ENCODE measurements at regions not wholly inside any gene's neighbourhood (a gene's known extent, or its start where the extent isn't known, plus 50 kb on each side); places are given as distances from the start of the nearest gene placed in this dataset.

DNA sequence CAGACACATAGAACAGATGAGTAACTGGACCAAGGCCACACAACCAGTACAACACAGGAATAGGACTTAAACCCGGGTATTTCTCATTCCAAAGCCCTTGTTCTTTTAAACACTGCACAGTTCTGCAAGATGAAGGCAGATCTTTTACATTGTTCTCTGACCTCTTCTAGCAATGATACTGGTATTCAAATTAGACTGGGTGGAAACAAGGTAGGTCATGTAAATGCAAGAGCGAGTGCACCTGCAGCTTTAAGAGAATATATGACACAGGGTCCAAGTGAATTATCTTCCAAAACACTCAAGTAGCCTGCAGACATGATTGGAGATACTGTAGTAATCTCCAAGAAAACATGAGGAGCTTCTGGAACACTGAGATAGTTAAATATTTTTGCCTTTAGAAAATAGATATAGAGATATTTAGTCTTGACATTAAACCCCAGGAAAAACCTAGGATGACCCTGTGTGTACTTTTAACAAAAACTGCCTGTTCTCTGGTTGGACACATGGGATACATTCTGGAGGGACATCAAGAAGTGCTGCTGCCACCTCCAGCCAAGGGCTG, 130.6 kb upstream of the EPB41L4A start:
- Mint-ChIP-seq H3K36me3 (ENCODE audit: low read depth) (no peaks in the 10 kb centered on the region), H3K9me3 (no peaks in the 10 kb centered on the region), H3K4me3 (no peak overlapping the region), H3K27me3 (ENCODE audit: low read depth) (peaks cover 2% of the 10 kb centered on the region), H3K27ac (ENCODE audit: unreplicated experiment) (no peak overlapping the region), H3K4me1 (peaks cover 3% of the 10 kb centered on the region)
- TF ChIP-seq, protein P1, sequence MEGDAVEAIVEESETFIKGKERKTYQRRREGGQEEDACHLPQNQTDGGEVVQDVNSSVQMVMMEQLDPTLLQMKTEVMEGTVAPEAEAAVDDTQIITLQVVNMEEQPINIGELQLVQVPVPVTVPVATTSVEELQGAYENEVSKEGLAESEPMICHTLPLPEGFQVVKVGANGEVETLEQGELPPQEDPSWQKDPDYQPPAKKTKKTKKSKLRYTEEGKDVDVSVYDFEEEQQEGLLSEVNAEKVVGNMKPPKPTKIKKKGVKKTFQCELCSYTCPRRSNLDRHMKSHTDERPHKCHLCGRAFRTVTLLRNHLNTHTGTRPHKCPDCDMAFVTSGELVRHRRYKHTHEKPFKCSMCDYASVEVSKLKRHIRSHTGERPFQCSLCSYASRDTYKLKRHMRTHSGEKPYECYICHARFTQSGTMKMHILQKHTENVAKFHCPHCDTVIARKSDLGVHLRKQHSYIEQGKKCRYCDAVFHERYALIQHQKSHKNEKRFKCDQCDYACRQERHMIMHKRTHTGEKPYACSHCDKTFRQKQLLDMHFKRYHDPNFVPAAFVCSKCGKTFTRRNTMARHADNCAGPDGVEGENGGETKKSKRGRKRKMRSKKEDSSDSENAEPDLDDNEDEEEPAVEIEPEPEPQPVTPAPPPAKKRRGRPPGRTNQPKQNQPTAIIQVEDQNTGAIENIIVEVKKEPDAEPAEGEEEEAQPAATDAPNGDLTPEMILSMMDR (conservative IDR thresholded peaks at IDR 0.05): no peak
- no peak for DNase-seq (ENCODE audit: low read depth, low spot score)

DNA sequence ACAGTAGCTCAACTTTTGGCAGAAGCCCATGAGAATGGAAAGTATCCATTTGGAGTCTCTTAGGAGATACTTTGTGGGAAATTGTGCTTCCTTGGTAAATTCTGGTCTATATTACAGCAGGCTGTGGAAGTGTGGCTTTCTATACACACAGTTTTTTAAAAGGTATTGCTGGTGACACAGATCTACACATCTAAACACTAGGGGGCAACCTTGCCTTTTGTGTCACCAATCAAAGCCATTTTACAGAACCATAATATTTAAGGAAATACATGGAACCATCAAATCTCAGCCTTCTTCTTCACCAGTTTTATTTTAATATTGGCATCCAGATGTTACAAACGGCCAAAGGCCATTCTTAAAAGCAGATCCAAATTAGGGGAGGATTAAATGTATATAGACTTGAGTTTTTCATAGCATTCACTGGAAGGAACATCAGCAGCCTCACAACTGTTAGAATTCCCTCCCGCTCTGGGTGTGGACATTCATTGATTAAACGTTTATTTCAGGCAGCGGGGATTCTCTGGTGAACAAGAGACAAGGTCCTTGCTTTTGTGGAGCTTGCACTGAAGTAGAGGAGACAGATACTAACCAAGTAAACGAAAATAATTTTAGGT, 132.4 kb upstream of the EPB41L4A start:
- Mint-ChIP-seq H3K4me1 (peaks cover 3% of the 10 kb centered on the region), H3K4me3 (no peak overlapping the region), H3K36me3 (ENCODE audit: low read depth) (no peaks in the 10 kb centered on the region), H3K27me3 (ENCODE audit: low read depth) (peaks cover 2% of the 10 kb centered on the region), H3K9me3 (no peaks in the 10 kb centered on the region), H3K27ac (ENCODE audit: unreplicated experiment) (no peak overlapping the region)
- DNase-seq (ENCODE audit: low read depth, low spot score): peak; percentile 17
- TF ChIP-seq, protein P1 (conservative IDR thresholded peaks at IDR 0.05): peak; percentile 87

DNA sequence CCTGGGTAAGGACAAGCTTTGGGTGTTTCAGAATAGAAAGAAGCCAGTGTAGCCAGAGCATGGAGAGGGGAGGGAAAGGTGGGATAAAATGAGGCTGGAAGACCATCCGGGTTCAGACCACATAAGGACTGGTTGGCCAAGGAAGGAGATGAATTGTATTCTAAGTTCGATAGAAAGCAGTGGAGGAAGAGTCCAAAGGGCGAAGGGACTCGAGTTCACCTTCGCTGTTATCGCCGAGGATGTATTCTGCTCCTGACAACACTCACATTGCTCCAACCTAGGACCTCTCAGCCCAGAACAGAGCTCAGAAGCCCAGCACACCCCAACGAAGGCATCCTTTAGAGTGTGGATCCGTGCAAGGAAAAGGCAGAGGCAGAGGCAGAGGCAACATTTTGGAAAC, 133.1 kb upstream of the EPB41L4A start:
- Mint-ChIP-seq H3K9me3 (no peaks in the 10 kb centered on the region), H3K4me3 (no peak overlapping the region), H3K27me3 (ENCODE audit: low read depth) (peaks cover 2% of the 10 kb centered on the region), H3K4me1 (peaks cover 3% of the 10 kb centered on the region), H3K27ac (ENCODE audit: unreplicated experiment) (no peak overlapping the region), H3K36me3 (ENCODE audit: low read depth) (no peaks in the 10 kb centered on the region)
- DNase-seq (ENCODE audit: low read depth, low spot score): no peak
- TF ChIP-seq, protein P1 (conservative IDR thresholded peaks at IDR 0.05): no peak

DNA sequence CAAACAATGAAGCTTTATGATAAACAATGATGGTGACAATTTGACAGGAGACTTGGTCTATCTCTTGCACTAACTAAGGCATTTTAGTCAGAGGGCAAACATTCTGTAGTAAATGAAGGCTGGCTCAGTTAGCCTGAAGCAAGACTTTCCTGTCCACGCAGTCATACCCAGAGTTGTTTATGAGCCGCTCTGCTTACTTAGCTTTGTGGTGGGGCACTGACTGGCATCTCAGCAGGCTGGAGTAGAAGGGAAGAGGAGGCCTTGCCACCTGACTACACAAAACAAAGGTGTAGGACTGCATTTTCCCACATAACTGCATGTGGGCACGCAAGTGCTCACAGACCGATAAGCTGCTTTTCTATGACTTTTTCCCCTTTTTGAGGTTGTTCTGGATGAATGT, 133.7 kb upstream of the EPB41L4A start:
- no peaks in the 10 kb centered on the region for H3K9me3 Mint-ChIP-seq
- H3K36me3 Mint-ChIP-seq (ENCODE audit: low read depth): no peaks in the 10 kb centered on the region
- H3K4me1 Mint-ChIP-seq: peaks cover 3% of the 10 kb centered on the region
- H3K27me3 Mint-ChIP-seq (ENCODE audit: low read depth): peaks cover 2% of the 10 kb centered on the region
- DNase-seq (ENCODE audit: low read depth, low spot score): no peak
- H3K4me3 Mint-ChIP-seq: no peak overlapping the region
- H3K27ac Mint-ChIP-seq (ENCODE audit: unreplicated experiment): no peak overlapping the region
- TF ChIP-seq, protein P1 (conservative IDR thresholded peaks at IDR 0.05): no peak

DNA sequence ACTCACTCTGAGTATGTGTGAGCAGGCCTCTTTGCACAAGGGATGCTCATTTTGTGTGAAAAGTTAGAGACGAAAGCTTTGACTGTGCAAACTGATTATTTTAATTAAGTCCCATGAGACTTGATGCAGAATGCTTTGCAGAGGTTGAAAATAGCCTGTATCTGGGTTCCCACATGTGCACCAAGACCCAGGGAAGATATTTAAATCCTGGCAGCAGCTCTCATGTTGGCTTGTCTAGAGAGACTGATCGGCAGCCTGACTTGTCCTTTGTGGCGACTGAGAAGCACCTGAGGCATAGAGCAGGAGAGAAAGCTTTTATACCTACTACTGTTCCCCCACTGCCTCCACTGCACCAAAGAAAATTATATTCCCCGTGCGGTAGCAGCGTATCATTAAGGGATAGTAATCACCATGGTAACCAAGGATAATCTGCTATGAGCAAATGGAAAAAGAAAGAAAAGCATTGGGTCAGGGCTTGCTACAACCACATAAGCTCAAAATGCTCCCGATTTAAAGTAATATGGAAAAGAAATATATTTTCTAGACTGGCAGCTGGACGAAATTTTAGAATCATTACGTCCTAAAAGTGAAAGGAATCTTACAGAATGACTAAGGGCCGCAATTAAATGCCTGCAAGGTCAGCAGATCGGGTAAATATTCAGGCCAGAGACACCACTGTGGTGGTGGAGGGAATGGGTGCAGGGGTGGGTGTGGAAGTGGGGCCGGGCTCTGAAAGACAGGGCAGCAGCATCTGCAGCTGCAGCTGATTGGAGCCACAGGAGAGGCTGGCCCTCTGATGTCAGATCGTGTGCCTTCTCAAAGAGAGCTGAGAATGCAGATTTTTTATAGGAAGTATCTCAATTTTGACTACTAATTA, 135.3 kb upstream of the EPB41L4A start:
- no peak overlapping the region for H3K4me3 Mint-ChIP-seq
- H3K9me3 Mint-ChIP-seq: no peaks in the 10 kb centered on the region

More for the DNA sequence above, 135.3 kb upstream of the EPB41L4A start:
- Mint-ChIP-seq H3K36me3 (ENCODE audit: low read depth) (no peaks in the 10 kb centered on the region), H3K27ac (ENCODE audit: unreplicated experiment) (no peak overlapping the region), H3K4me1 (peaks cover 3% of the 10 kb centered on the region), H3K27me3 (ENCODE audit: low read depth) (peaks cover 1% of the 10 kb centered on the region)
- DNase-seq (ENCODE audit: low read depth, low spot score): no peak
- TF ChIP-seq, protein P1 (conservative IDR thresholded peaks at IDR 0.05): no peak

Measured in neural crest cell (in vitro differentiated cells).